CD4-positive, alpha-beta memory T cell (primary cell): ENCODE measurements at regions not wholly inside any gene's neighbourhood (a gene's known extent, or its start where the extent isn't known, plus 50 kb on each side); places are given as distances from the start of the nearest gene placed in this dataset.

Experiments used
- CTCF ChIA-PET: fragments of 350-600 bp; sonication (Branson Sonifier 250); formaldehyde crosslinking; loops from one replicate; lab custom pipeline; 2021; ENCODE audit warnings: inconsistent platforms; ENCODE audit not compliant: partially characterized antibody; lab: Charles Lee
- POLR2A ChIA-PET: fragments of 350-600 bp; sonication (Branson Sonifier 250); formaldehyde crosslinking; loops from one replicate; lab custom pipeline; 2021; ENCODE audit not compliant: partially characterized antibody; lab: Charles Lee
- DNase-seq, 5 donors: peaks; one replicate each; pipeline versions ENCODE4 v3.0.0 to v3.0.0-alpha.2; 2020 to 2022; ENCODE audit warnings: mixed read lengths in 1 of 5
- H3K27ac ChIP-seq: one replicate; pipeline ENCODE4 v1.7.0; 2013; ENCODE audit warnings: low read depth, low read length
- H3K27me3 ChIP-seq: 2 replicates; pipeline ENCODE4 v1.7.0; 2013; ENCODE audit warnings: mild to moderate bottlenecking, low read length, moderate library complexity; ENCODE audit not compliant: insufficient read depth
- H3K36me3 ChIP-seq: 2 replicates; pipeline ENCODE4 v1.7.0; 2013; ENCODE audit warnings: mild to moderate bottlenecking, low read length, moderate library complexity; ENCODE audit not compliant: insufficient read depth
- H3K4me1 ChIP-seq: 2 replicates; pipeline ENCODE4 v1.7.0; 2013; ENCODE audit warnings: mild to moderate bottlenecking, low read length, moderate library complexity; ENCODE audit not compliant: insufficient read depth
- H3K4me3 ChIP-seq, 2 donors: one replicate each; pipeline ENCODE4 v1.7.0; 2013; ENCODE audit warnings: low read length in 2 of 2, mild to moderate bottlenecking in 1 of 2
- H3K9me3 ChIP-seq, 2 donors: one replicate each; pipeline ENCODE4 v1.7.0; 2013; ENCODE audit warnings: low read length in 2 of 2, control low read depth in 1 of 2; ENCODE audit not compliant: control insufficient read depth in 1 of 2
- H3K27ac Mint-ChIP-seq, 7 donors: one replicate each; pipeline ENCODE4 v1.8.0; 2020 to 2021; ENCODE audit warnings: mixed read lengths in 7 of 7, mild to moderate bottlenecking in 6 of 7, inconsistent platforms in 3 of 7, moderate library complexity in 3 of 7
- H3K27me3 Mint-ChIP-seq, 2 donors: one replicate each; pipeline ENCODE4 v1.8.0; 2020 to 2021; ENCODE audit warnings: mixed read lengths in 2 of 2
- H3K36me3 Mint-ChIP-seq, 2 donors: one replicate each; pipeline ENCODE4 v1.8.0; 2020 to 2021; ENCODE audit warnings: mixed read lengths in 2 of 2, inconsistent platforms in 1 of 2, mild to moderate bottlenecking in 1 of 2
- H3K4me1 Mint-ChIP-seq, 4 donors: one replicate each; pipeline ENCODE4 v1.8.0; 2020 to 2021; ENCODE audit warnings: mixed read lengths in 4 of 4, mild to moderate bottlenecking in 1 of 4
- H3K4me3 Mint-ChIP-seq, 8 donors: one replicate each; pipeline ENCODE4 v1.8.0; 2020 to 2021; ENCODE audit warnings: mixed read lengths in 8 of 8, mild to moderate bottlenecking in 7 of 8, moderate library complexity in 6 of 8, inconsistent platforms in 3 of 8
- H3K9me3 Mint-ChIP-seq, 8 donors: one replicate each; pipeline ENCODE4 v1.8.0; 2020 to 2021; ENCODE audit warnings: mixed read lengths in 8 of 8, mild to moderate bottlenecking in 5 of 8, inconsistent platforms in 3 of 8, moderate library complexity in 1 of 8
- intact Hi-C: fragments of 100-400 bp; cut with micrococcal nuclease; formaldehyde crosslinking; loops from one replicate; pipeline ENCODE4 v1.15.1; 2023

- ChIA-PET CTCF (no interaction called here), POLR2A (no interaction called here)
- Mint-ChIP-seq H3K27ac (no peak overlapping the region), H3K4me1 (no peaks in the 10 kb centered on the region), H3K9me3 (no peaks in the 10 kb centered on the region), H3K4me3 (no peak overlapping the region), H3K27me3 (peaks cover 2 to 10% of the 10 kb centered on the region in 2 donors), H3K36me3 (no peaks in the 10 kb centered on the region)
- Histone ChIP-seq H3K27me3 (no peaks in the 10 kb centered on the region), H3K36me3 (no peaks in the 10 kb centered on the region), H3K27ac (no peak overlapping the region), H3K4me1 (no peaks in the 10 kb centered on the region), H3K4me3 (no peak overlapping the region), H3K9me3 (no peaks in the 10 kb centered on the region)
- DNase-seq, result no peak
- intact Hi-C loops, result no loop called here
Observed at GRCh38 chr9:38293022-38293421, 99.5 kb upstream of the ALDH1B1 start.

DNA sequence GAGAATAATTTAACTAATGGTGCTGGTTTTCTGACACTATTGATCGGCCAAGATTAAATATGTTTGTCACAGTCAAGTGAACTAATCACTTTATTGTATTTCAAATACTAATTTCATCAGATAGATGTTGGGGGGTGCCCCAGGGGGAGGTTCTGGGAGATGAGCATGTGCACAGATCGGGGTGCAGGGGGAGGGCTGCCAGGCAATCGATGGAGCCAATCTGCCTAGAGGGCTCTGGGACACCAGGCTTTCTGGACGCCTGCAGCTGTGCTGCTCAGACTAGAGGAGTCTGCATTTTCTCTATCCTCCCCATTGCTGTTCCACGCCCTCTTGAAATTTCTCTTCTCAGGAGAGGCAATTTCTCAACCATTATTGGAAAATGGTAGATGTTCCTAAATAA is 100.0 kb upstream of the ALDH1B1 start:
- Histone ChIP-seq H3K9me3 (no peaks in the 10 kb centered on the region), H3K27me3 (no peaks in the 10 kb centered on the region), H3K4me1 (no peaks in the 10 kb centered on the region), H3K4me3 (no peak overlapping the region), H3K36me3 (no peaks in the 10 kb centered on the region), H3K27ac (no peak overlapping the region)
- Mint-ChIP-seq H3K4me3 (no peak overlapping the region), H3K36me3 (no peaks in the 10 kb centered on the region), H3K27me3 (peaks cover 2 to 10% of the 10 kb centered on the region in 2 donors), H3K9me3 (no peaks in the 10 kb centered on the region), H3K4me1 (no peaks in the 10 kb centered on the region), H3K27ac (no peak overlapping the region)
- POLR2A ChIA-PET, result no interaction called here
- CTCF ChIA-PET, result no interaction called here
- DNase-seq, result no peak
- intact Hi-C loops, result no loop called here

DNA sequence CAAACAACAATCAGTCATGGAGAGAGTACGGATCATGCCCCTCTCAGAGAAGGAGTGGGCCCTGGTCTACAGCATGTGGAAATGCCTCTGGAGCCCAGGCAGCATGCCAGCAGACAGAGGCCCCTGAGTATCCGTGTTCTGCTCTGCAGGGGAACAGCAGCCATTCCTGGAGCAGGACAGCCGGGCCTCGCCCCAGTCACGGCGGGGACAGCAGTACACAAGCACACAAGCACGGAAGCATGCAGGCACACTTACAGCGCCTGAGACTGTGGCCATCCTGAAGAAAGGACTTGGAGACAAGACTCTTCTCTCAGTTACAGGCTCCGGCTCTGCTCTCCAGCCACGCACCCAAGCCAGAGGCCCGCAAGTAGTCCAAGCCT is 102.6 kb upstream of the ALDH1B1 start:
- H3K9me3 ChIP-seq, result no peaks in the 10 kb centered on the region
- Mint-ChIP-seq H3K27ac (no peak overlapping the region), H3K4me3 (no peak overlapping the region), H3K27me3 (peaks cover 0 to 10% of the 10 kb centered on the region in 2 donors), H3K4me1 (no peaks in the 10 kb centered on the region), H3K9me3 (peaks cover 0 to 2% (median 0%) of the 10 kb centered on the region in 8 donors), H3K36me3 (no peaks in the 10 kb centered on the region)
- no peak for DNase-seq
- intact Hi-C loops, result no loop called here
- H3K4me1 ChIP-seq, result no peaks in the 10 kb centered on the region
- CTCF ChIA-PET, result no interaction called here
- no peak overlapping the region for H3K27ac ChIP-seq
- no peak overlapping the region for H3K4me3 ChIP-seq
- H3K27me3 ChIP-seq, result no peaks in the 10 kb centered on the region
- H3K36me3 ChIP-seq, result no peaks in the 10 kb centered on the region
- POLR2A ChIA-PET, result no interaction called here

- H3K9me3 Mint-ChIP-seq, result peaks cover 0 to 2% (median 0%) of the 10 kb centered on the region in 8 donors
- H3K4me1 Mint-ChIP-seq, result no peaks in the 10 kb centered on the region
- H3K4me3 ChIP-seq, result no peak overlapping the region
- no peaks in the 10 kb centered on the region for H3K4me1 ChIP-seq
- intact Hi-C loops, result no loop called here
- CTCF ChIA-PET, result no interaction called here
- H3K4me3 Mint-ChIP-seq, result no peak overlapping the region
- H3K27ac ChIP-seq, result no peak overlapping the region
- H3K36me3 ChIP-seq, result no peaks in the 10 kb centered on the region
- no peaks in the 10 kb centered on the region for H3K36me3 Mint-ChIP-seq
- POLR2A ChIA-PET, result no interaction called here
- no peaks in the 10 kb centered on the region for H3K9me3 ChIP-seq
- H3K27ac Mint-ChIP-seq, result no peak overlapping the region
- DNase-seq, result no peak
- H3K27me3 ChIP-seq, result no peaks in the 10 kb centered on the region
- peaks cover 0 to 10% of the 10 kb centered on the region in 2 donors for H3K27me3 Mint-ChIP-seq
Observed at GRCh38 chr9:38289236-38289865, 103.2 kb upstream of the ALDH1B1 start.

DNA sequence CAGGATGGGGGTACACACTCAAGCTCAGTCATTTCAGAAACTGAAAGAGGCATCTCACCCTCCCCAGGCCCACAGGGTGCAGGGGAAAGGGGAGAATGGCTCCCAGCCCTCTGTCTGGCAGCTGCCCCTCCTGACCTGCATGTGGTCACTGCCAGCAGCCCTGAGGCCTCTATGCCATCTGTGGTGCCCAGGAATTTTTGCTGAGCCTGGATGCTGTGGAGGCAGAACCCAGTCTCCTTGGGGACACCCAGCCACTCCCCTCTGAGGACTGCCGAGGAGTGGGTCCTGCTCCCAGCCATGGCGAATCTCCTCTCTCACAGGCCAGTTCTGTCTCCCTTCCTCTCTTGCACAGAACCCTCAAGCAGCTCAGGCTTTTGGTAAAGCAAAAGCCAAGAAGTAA is 104.0 kb upstream of the ALDH1B1 start:
- intact Hi-C loops, result no loop called here
- no peak overlapping the region for H3K4me3 Mint-ChIP-seq
- no peak overlapping the region for H3K4me3 ChIP-seq
- no peak overlapping the region for H3K27ac Mint-ChIP-seq
- H3K9me3 ChIP-seq, result no peaks in the 10 kb centered on the region
- CTCF ChIA-PET, result no interaction called here
- H3K27me3 Mint-ChIP-seq, result peaks cover 0 to 10% of the 10 kb centered on the region in 2 donors
- H3K27ac ChIP-seq, result no peak overlapping the region
- no peaks in the 10 kb centered on the region for H3K4me1 Mint-ChIP-seq
- DNase-seq, result no peak
- H3K4me1 ChIP-seq, result no peaks in the 10 kb centered on the region
- POLR2A ChIA-PET, result no interaction called here
- H3K36me3 Mint-ChIP-seq, result no peaks in the 10 kb centered on the region
- peaks cover 0 to 2% (median 0%) of the 10 kb centered on the region in 8 donors for H3K9me3 Mint-ChIP-seq
- no peaks in the 10 kb centered on the region for H3K36me3 ChIP-seq
- H3K27me3 ChIP-seq, result no peaks in the 10 kb centered on the region

GRCh38 chr9:38287420-38287985 is 105.0 kb upstream of the ALDH1B1 start:
- H3K4me1 Mint-ChIP-seq, result no peaks in the 10 kb centered on the region

DNA sequence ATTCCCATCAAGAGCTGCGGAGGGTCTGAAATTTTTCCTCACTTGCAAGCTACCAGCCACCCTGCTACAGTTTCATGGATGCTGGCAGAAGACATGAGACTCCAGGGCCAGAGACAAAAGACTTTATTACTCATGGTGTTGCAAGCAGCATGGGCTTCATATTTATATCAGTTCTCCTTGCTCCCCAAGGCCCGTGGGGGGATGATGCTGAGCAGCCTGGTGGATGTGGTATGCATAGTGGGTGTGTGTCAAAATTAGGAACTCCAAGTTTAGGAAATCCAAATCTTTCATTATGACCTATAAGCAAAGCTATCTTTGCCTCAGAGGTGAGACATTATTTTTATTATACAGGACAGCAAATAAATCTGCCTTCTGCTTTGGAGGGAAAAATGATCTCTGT is 105.7 kb upstream of the ALDH1B1 start:
- DNase-seq, result no peak
- Mint-ChIP-seq H3K9me3 (peaks cover 0 to 2% (median 0%) of the 10 kb centered on the region in 8 donors), H3K4me1 (no peaks in the 10 kb centered on the region), H3K27me3 (peaks cover 0 to 7% of the 10 kb centered on the region in 2 donors), H3K36me3 (no peaks in the 10 kb centered on the region), H3K27ac (no peak overlapping the region), H3K4me3 (no peak overlapping the region)
- H3K4me1 ChIP-seq, result no peaks in the 10 kb centered on the region
- POLR2A ChIA-PET, result no interaction called here
- intact Hi-C loops, result no loop called here
- no peaks in the 10 kb centered on the region for H3K36me3 ChIP-seq
- H3K27me3 ChIP-seq, result no peaks in the 10 kb centered on the region
- H3K27ac ChIP-seq, result no peak overlapping the region
- H3K4me3 ChIP-seq, result no peak overlapping the region
- H3K9me3 ChIP-seq, result no peaks in the 10 kb centered on the region
- CTCF ChIA-PET, result no interaction called here

More at GRCh38 chr9:38287420-38287985, 105.0 kb upstream of the ALDH1B1 start:
- H3K4me1 ChIP-seq, result no peaks in the 10 kb centered on the region
- POLR2A ChIA-PET, result no interaction called here
- intact Hi-C loops, result no loop called here
- no peaks in the 10 kb centered on the region for H3K27me3 ChIP-seq
- CTCF ChIA-PET, result no interaction called here
- Mint-ChIP-seq H3K36me3 (no peaks in the 10 kb centered on the region), H3K9me3 (peaks cover 0 to 2% (median 0%) of the 10 kb centered on the region in 8 donors), H3K27ac (no peak overlapping the region), H3K27me3 (peaks cover 0 to 10% of the 10 kb centered on the region in 2 donors), H3K4me3 (no peak overlapping the region)
- no peak overlapping the region for H3K4me3 ChIP-seq
- no peak for DNase-seq
- H3K9me3 ChIP-seq, result no peaks in the 10 kb centered on the region
- H3K36me3 ChIP-seq, result no peaks in the 10 kb centered on the region
- H3K27ac ChIP-seq, result no peak overlapping the region
